GDM1 (cell line): ENCODE measurements at regions not wholly inside any gene's neighbourhood (a gene's known extent, or its start where the extent isn't known, plus 50 kb on each side); places are given as distances from the start of the nearest gene placed in this dataset.

Experiments used
- DNase-seq: peaks from one replicate; lab custom pipeline; 2025; lab: John Stamatoyannopoulos, UW

DNA sequence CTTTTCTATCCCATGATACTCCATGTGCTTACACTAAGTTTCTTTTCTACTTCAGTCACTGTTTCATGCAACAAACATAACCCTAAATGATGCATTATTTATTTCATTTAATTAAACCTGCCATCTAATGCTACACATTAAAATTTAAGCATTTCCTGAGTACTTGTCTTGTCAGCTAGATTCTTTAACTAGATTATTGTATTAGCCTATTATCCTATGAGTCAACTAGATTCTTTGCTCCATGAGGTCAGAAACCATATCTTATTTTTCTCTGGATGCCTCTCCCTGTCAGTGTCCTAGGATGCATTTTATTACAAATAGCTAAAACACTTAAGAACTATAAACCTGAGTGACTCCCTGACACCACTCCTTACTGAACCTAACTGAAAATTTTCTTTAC lies 652.4 kb downstream of the SLC4A3 start:
- no peak for DNase-seq

DNA sequence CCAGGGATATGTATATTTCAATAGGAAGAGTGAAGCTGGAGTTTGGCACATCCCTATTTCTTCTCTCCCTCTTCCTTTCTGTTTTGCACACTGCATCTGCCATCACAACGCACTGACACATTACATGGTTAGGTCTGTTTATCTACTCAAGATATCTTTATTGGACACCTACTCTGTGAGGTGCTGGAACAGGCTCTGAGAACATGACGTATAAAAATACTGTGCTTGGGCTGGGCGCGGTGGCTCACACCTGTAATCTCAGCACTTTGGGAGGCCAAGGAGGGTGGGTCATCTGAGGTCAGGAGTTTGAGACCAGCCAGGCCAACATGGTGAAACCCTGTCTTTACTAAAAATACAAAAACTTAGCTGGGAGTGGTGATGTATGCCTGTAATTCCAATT lies 653.3 kb downstream of the SLC4A3 start:
- no peak for DNase-seq

DNA sequence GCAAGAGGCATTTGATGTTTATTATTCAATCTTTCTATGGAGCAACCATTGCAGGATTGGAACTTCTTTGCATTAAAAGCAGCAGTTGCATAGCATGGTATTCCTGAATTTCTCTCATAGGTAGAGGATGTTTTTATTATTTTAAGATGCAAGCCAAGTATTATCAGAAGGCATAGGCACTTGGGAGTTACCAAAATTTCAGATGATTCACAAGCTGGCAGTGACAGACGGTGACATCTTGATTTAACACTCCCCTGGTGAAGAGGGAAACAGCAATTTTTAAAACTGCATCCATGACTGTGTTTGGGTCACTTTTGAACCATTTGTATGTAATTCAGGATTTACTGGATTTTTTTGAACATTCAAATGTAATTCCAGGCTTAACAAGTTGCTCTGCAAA lies 654.3 kb downstream of the SLC4A3 start:
- no peak for DNase-seq

DNA sequence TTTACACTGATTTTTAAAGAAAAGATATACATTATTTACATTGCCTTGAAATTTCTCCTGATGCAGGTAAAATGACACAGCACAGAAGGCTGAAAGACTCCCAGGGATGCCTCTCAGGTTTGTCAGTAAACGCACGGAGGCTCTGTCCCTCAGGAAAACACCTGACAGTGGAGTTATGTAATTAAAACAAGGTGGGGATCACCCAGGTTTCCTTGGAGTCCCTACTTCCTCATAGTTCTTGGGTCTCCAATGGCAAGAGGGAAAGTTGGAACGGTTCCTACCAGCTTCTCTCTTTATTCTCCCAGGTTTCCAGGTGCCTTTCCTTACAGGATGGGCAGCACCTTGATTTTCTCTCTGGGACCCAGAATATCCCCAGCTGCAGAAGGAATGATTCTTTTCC lies 654.8 kb downstream of the SLC4A3 start:
- no peak for DNase-seq

DNA sequence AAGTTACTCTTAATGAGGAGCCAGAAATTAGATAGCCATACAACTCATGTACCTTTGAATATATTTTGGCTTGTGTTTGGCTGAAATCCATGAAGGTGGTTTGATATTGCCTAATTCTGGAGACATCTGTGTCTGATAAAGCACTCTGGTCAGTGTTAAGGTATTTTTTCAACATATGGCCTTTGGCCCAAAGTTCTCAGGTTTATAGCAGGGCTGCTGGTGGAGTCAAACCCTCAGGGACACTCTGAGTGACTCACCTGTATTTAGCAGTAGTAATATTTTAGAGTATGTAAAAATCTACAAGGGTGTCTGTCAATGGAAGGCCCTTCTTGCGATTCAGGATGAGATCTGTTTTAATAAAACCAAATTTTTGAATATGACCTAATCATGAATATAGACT lies 666.5 kb downstream of the SLC4A3 start:
- DNase-seq = no peak

DNA sequence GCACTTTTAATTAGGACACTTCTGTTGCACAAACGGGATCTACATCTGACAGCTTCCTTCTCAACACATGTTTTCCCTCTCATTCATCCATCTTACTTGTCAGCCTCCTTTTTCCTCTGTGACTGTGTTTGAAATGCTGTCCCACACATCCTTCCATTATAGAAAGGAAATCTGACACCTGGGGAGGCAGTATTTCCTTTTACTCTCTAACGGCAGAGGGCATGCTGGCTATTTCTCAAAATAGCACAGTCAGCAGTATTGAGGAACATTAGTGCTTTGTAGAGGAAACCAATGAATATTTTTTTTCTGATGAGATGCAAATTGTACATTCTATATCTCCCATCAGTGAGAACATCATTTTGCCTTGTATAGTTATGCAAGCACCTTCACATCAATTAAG lies 668.7 kb downstream of the SLC4A3 start:
- DNase-seq = no peak

DNA sequence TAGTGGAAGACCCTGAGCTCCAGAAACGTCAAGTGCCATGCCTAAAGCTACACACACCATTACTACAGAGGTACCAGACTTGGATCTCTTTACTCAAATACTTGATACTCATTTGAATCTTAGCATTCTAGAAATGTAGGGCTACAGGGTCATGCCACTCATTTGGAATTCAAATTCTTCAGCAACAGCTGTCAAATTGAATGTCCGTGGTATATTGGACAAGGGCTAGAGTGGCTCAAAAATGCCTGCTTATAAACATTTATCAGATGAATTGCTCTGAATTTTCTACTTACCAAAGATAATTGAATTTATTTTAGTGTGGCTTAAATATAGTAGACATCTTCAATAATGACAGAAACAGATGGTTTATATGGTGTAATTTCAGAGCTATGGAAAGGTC lies 669.7 kb downstream of the SLC4A3 start:
- no peak for DNase-seq

DNA sequence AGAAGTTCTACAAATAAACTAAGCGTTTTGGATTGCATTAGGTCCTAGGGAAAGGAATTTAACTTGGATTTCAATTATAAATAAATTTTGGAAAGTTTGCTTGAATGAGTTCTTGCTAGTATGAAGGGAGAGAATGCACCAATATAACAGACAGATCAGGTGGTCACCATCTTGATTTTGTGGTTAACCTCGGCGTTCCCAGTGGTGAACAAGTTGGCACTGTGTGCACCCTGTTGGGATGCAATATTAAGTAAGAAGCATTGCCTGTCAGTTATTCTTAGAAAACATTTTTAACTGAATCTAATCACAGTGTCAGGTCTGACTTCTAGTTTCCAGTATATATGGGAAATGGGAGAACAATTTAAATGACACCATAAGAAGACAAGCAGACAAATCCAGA lies 673.4 kb downstream of the SLC4A3 start:
- no peak for DNase-seq

DNA sequence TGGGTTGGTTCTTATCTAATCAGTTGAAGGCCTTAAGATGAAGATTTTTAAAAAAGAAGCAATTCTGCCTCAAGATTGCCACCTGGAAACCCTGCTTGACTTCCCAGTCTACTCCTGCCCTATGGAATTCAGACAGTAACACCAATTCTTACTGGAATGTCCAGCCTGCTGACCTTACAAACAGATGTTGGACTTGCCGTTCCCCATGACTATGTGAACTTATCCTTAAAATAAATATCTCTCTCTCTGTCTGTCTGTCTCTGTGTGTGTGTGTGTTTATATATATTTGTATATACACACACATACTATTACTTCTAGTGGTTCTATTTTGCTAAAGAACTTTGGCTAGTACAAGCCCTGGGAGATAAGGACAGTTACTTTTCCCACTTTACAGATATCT lies 675.3 kb downstream of the SLC4A3 start:
- no peak for DNase-seq

DNA sequence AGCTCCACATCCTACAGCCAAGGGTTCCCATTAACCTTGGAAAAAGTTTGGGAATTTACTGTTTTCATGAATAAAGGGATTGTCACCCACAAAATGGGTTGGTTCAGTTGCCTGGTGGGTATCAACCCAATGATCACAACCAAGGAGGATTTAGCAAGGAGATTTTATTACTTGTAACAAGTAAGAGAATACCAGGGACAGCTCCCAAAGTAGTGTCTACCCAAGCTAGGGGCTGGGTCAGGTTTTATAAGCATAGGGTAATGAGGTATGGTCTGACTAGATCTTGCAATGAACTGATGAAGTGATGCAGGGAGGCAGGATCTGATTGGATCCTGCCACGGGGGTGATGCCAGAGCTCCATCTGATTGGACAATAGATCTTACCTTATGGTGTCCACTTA lies 681.8 kb downstream of the SLC4A3 start:
- no peak for DNase-seq

DNA sequence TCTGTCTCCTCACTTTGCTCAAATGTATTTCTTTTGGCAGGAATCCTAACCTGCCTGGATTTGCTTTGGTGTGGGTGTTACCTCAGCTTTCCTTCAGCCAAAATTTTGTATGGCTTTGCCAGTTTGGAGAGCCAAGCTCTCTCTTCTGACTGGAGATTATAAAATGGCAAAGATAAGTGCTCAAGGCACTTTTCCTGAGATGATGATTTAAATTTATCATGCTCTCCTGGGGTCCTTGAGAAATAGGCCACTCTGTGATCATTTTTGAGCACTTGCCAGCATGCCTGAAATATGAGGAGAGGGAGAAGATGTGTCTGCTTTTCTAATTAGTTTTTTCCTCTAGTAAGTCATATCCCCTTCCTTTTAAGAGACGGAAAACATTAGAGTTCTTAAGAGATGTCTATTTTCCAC lies 683.0 kb downstream of the SLC4A3 start:
- DNase-seq = no peak

DNA sequence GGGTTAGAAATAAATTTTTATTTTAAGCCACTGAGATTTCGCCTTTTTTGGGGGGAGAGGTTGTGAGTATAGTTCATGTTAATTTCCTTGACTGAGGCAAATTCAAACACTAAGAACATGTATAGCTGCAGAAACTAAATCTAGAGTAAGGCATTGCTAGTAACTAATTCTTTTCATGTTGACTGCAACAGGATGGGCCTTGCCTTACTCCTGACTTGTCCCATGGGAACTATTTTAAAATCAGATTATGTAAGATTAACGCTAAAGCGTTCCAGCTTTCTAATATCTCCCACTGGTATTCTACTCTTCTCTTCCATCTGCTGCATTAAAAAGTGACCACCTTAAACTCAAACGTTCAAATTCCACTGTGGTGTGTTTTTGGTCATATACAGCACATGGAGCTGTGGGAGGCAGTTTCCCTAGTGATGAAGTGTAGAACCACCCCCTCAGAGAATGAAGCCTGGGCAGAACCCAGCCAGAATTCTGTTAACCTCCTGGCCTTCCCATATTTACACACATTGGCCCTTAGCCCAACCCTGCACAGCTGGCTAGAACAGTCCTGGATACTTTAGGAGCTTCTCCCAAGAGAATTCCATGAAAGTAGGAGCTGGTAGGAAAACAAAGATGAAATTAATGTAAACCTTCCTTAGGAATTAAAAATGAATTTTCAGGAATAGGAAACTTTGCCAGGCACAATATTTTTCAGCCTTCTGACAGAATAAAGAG lies 687.8 kb downstream of the SLC4A3 start:
- no peak for DNase-seq

DNA sequence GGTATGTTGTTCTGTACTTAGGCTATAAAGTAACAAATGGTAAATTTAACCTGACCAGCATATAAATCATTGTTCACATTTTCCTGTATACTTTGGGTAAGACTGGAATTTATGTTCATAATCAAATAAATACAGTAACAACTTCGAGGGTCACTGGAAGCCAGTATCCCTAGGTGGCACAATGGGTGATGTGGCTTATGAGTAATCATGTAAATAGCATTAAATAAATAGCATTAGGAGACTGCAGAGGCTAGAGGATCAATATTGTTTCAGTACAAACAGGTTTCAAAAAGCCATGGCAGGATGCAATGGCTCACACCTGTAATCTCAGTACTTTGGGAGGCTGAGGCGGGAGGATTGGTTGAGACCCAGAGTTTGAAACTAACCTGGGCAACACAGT lies 690.6 kb downstream of the SLC4A3 start:
- no peak for DNase-seq

DNA sequence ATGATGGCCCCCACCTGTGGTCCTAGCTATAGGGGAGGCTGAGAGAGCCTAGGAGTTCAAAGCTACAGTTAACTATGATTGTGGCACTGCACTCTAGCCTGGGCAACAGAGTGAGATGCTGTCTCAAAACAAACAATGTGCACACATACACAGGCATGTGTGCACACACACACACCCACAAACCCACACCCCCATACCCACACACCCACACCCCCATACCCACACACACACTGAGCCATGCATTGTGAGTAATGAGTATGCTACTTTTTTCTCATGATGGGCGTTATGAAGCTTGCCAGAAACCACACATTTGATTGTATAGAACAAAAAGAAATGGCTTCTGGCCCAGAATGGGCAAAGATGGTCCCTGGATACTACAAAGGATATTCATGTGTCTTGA lies 691.1 kb downstream of the SLC4A3 start:
- DNase-seq = no peak

DNA sequence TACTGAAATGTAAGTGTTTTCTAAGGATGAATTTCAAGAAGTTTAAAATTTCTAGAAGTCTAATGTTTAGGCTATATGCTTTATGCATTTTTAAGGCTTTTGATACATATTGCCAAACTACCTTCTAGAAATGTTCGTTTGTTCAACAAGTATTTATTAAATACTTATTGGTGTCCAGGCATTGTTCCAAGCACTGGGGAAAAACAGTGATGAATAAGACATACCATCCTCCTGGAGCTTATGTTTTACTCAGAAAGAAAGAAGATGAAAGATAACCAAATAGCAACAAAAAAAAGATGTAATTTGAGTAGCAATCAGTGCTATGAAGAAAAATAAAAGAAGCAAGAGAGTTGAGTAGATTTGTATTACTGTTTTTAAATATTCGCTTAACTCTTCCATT lies 692.9 kb downstream of the SLC4A3 start:
- no peak for DNase-seq

DNA sequence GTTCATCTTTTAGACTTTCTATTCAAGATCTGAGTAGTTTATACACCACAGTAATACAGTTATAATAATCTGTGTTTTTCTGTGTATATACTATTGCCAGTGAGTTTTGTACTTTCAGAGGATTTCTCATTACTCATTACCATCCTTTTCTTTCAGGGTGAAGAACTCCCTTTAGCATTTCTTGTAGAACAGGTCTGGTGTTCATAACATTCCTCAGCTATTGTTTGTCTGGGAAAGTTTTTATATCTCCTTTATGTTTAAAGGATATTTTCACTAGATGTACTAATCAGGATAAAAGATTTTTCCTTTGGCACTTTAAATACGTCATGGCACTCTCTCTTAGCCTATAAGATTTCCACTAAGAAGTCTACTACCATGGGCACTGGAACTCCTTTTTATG lies 705.5 kb downstream of the SLC4A3 start:
- DNase-seq = no peak

DNA sequence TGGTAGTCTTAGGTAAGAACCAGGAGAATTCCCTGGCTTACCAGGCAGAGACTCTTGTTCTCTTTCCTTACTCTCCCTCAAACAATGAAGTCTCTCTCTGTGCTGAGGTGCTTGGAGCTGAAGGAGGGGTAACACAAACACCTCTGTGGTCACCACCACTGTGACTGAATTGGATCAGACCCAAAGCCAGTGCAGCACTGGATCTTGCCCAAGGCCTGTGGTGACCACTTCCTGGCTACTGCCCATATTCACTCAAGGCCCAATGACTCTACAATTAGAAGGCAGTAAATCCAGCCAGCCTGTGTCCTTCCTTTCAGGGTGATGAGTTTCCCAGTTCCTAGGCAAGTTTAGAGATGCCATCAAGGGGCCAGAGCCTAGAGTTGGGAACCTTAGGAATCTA lies 706.8 kb downstream of the SLC4A3 start:
- DNase-seq = no peak

DNA sequence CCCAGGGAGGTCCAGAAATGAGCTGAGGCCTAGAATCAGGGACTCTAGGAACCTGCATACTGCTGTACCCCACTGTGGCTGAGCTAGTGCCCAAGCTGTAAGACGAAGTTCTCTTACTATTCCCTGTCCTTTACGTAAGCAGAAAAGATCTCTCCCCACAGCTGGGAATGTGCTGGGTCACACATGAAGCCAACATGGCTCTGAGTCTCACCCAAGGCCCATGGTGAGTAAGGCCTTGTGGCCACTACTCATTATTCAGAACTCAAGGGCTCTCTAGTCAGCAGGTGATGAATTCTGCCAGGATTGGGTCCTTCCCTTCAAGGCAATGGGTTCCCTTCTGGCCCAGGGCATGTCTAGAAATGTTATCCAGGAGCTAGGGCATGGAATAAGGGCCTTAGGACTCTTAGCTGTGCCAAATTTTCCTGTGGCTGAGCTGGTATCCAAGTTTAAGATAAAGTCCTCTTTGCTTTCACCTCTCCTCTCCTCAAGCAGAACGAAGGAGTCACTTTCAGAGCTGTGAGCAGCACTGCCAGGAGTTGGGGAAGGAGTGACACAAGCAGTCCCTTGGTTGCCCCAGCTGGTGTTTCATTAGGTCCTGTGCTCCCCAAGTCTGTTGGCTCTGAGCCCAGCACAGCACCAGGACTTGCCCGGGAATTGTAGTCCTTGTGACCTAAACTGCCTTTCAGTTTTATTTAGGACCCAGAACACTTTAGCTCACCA lies 707.6 kb downstream of the SLC4A3 start:
- no peak for DNase-seq

DNA sequence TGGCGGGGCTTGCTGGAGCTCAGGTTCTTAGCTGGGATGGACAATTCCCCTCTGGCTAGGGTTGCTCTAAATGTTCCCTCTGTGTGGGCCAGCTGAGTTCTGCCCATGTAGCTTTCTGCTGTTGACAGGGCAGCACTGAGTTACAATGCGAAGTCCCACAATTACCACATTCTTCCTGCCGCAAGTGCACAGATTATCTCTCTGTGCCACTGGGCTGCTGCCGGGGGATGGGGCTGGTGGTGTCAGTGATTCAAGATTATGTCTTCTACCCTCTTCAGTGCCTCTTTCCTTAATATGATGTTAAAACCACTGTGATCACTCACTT lies 708.1 kb downstream of the SLC4A3 start:
- no peak for DNase-seq

DNA sequence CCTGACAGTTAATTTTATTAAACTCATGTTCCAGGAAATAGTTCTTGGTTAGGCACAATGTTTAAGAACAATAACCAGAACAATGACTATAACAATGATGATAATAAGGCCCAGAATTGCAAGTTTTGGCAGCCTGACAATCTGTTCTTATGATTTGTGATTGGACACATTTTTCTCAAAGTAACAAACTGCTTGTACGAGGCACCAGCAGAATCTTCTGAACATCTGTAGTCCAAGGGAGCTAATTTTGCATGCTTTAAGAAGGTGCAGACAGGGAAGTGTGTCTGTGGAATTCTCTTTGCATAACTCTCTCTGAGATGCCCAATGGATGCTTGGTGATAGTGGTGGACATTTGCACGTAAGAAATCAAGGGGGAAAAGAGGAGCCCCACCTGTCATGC lies 709.3 kb downstream of the SLC4A3 start:
- DNase-seq = no peak

DNA sequence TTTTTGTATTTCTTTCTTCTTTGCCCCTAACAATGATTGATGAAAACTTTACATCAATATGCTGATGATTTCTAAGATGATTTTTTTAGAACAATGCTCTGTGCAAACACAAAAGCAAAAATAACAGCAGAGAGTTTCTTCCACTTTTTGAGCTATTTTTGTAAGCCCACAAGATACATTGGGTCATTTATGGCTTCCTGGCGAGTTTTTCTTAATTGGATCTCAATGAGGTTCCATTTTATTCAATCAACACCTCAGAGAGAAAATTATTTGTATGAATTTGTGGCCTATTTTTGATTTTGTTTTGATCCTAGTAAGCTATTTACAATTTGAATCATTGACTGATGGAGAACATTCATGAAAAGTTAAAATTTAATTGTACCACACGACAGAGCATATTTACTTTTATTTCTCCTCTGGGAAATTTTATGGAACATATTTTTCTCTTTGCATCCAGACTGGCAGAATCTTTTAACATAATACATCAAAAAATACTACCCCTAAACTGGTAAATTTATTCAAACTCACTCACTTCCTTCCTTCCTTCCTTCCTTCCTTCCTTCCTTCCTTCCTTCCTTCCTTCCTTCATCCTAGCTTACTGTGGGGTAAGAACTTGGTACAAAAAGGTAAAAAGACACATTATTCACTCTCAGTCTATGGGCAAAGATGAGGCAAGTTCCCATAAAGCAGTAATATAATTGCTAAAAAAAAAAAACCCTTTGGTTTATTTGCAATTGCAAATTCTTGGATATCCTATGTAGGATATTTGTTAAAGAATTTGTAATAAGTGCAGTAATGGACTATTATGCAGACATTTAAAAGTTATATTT lies 710.4 kb downstream of the SLC4A3 start:
- DNase-seq = no peak

DNA sequence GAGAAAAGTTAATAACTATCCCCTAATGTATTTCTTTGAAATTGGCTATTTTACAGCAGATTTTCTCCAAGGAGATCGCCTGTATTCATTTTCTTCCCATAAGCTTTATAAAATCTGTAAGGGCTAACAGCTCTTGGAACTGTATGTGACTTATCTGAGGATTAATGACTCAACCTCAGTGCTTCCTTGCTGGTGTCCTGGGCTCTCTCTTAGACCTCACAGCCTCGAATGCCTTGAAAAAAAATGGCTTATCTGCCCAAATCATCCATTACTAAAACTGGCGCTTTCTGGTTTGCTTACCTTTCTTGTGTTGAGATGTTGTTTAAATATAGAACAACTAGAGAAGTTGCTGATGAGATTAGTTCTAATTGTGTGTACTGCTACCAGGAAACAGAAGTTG lies 713.6 kb downstream of the SLC4A3 start:
- DNase-seq = no peak

DNA sequence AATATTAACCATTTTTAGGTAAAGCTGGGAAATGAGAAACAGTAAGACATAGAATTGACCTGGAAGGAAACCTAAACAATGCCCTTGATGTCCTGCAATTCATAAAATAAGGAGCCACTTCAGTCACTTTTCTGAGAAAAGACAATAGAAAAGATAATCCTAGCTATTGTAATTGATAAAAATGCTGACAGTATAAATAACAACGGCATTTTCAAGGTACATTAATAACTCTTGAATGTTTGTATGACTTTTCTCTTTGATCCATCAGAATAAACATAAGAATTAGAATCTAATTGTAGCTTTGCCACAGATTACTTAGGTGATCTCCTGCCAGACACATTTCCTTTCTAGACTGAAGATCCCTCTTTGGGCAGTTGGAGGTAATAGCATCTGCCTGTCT lies 719.5 kb downstream of the SLC4A3 start:
- DNase-seq = no peak
